PC-3 (cell line): ENCODE measurements at regions not wholly inside any gene's neighbourhood (a gene's known extent, or its start where the extent isn't known, plus 50 kb on each side); places are given as distances from the start of the nearest gene placed in this dataset.

Experiments
- CTCF ChIP-seq: fragments of 300-600 bp; sonication (generic); conservative IDR thresholded peaks from 2 replicates; pipeline ENCODE4 v1.5.1; 2017; ENCODE audit warnings: antibody characterized with exemption, low read depth, mild to moderate bottlenecking, low read length
- EZH2 ChIP-seq: fragments of 300-600 bp; sonication (generic); IDR thresholded peaks from one replicate; pipeline ENCODE4 v1.6.1; 2017; ENCODE audit warnings: antibody characterized with exemption, mild to moderate bottlenecking, low read length; ENCODE audit not compliant: unreplicated experiment

GRCh38 chrX:13868591-13868990 lies 51.7 kb upstream of the GPM6B start:
- no peak for TF ChIP-seq CTCF
- no peak for TF ChIP-seq EZH2
